ENCODE measurements at regions not wholly inside any gene's neighbourhood (a gene's known extent, or its start where the extent isn't known, plus 50 kb on each side); places are given as distances from the start of the nearest gene placed in this dataset.

DNA sequence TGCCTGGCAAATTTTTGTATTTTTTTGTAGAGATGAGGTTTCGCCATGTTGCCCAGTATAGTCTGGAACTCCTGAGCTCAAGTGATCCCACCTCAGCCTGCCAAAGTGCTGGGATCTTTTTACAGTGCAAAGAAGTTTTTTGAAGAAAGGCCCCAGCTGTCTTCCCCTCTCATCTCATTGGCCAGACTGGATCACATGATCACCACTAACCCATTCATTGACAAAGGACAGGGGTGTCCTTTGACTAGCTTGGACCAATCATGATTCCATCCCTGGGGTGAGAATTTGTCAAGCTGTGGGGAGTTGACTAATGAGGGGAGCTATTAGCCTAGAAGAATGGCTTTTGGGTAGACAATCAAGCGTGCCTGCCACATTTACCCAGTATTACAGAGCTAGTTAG lies 232.9 kb upstream of the TANK start:
- TF ChIP-seq, protein P1, sequence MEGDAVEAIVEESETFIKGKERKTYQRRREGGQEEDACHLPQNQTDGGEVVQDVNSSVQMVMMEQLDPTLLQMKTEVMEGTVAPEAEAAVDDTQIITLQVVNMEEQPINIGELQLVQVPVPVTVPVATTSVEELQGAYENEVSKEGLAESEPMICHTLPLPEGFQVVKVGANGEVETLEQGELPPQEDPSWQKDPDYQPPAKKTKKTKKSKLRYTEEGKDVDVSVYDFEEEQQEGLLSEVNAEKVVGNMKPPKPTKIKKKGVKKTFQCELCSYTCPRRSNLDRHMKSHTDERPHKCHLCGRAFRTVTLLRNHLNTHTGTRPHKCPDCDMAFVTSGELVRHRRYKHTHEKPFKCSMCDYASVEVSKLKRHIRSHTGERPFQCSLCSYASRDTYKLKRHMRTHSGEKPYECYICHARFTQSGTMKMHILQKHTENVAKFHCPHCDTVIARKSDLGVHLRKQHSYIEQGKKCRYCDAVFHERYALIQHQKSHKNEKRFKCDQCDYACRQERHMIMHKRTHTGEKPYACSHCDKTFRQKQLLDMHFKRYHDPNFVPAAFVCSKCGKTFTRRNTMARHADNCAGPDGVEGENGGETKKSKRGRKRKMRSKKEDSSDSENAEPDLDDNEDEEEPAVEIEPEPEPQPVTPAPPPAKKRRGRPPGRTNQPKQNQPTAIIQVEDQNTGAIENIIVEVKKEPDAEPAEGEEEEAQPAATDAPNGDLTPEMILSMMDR (IDR thresholded peaks at IDR 0.05 in 8 of 11, conservative IDR thresholded peaks at IDR 0.05 in 3 of 11): no peak
- TF ChIP-seq POLR2AphosphoS5 (IDR thresholded peaks at IDR 0.05) (no peak), POLR2A (IDR thresholded peaks at IDR 0.05) (no peak)
